ENCODE measurements at regions not wholly inside any gene's neighbourhood (a gene's known extent, or its start where the extent isn't known, plus 50 kb on each side); places are given as distances from the start of the nearest gene placed in this dataset.

GRCh38 chr9:79809931-79810330 is 238.2 kb downstream of the TLE4 start:
- TF ChIP-seq CTCF (IDR thresholded peaks at IDR 0.05) (no peak), POLR2AphosphoS5 (IDR thresholded peaks at IDR 0.05) (no peak), POLR2A (IDR thresholded peaks at IDR 0.05) (no peak)
